GM18508 (cell line): ENCODE measurements at regions not wholly inside any gene's neighbourhood (a gene's known extent, or its start where the extent isn't known, plus 50 kb on each side); places are given as distances from the start of the nearest gene placed in this dataset.

Experiments used
- ATAC-seq: cut with Tn5 transposase; IDR thresholded peaks from one replicate; pipeline ENCODE4 v1.9.1; 2021; ENCODE audit warnings: moderate number of reproducible peaks; ENCODE audit not compliant: insufficient read depth, unreplicated experiment

GRCh38 chr7:13457790-13458189 lies 531.7 kb downstream of the ETV1 start:
- ATAC-seq = no peak

GRCh38 chr7:13466874-13467547 lies 522.5 kb downstream of the ETV1 start:
- no peak for ATAC-seq

DNA sequence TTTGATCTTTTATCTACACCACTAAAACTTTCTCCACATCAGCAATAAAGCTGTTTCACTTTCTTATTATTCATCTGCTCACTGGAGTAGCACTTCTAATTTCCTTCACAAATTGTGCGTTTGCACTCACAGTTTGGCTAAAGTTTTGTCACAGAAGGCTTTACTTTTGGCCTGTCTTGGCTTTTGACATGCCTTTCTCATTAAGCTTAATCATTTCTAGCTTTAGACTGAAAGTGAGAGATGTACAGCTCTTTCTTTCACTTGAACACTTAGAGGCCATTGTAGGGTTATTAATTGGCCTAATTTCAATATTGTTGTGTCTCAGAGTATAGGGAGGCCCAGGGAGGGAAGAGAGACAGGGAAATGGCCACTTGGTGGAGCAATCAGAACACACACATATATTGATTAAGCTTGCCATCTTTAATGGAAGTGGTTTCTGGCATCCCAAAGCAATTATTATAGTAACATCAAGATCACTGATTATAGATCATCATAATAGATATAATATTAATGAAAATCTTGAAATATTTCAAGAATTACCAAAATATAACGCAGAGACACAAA lies 512.5 kb downstream of the ETV1 start:
- ATAC-seq = no peak

DNA sequence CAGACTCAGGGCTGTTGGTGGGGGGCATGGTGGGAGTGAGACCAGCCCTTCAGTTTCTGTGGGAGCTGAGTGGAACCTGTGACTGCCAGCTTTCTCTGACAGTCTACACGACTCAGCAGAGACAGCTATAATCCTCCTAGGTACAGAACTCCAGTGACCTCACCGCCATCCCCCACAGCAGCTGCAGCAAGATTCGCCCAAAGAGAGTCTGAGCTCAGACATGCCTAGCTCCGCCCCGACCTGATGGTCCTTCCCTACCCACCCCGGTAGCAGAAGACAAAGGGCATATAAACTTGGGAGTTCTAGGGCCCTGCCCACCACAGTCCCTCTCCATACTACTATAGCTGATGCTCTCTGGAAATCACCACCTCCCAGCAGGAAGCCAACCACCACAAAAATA lies 500.1 kb downstream of the ETV1 start:
- no peak for ATAC-seq

- ATAC-seq = no peak
These were observed 492.5 kb downstream of the ETV1 start for GRCh38 chr7:13496976-13497375.

- no peak for ATAC-seq
These were observed 480.9 kb downstream of the ETV1 start for GRCh38 chr7:13508586-13508985.

DNA sequence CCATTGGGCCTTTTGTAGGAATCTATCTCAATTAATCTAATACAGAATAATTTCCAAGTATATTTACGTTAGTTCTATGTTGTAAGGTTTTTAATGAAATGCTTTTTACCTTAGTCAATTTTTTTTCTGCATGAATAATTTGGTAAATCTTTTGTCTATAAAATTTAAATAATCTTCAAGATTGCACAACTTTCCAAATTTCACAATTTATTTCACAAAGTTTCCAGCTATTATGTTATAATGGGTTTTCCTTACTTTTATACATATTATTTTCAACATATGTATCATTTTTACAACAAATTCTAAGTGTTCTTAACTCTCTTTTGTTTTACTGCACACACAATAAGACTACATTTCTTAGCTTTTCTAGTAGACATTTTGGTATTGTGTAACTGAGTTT lies 470.7 kb downstream of the ETV1 start:
- no peak for ATAC-seq

DNA sequence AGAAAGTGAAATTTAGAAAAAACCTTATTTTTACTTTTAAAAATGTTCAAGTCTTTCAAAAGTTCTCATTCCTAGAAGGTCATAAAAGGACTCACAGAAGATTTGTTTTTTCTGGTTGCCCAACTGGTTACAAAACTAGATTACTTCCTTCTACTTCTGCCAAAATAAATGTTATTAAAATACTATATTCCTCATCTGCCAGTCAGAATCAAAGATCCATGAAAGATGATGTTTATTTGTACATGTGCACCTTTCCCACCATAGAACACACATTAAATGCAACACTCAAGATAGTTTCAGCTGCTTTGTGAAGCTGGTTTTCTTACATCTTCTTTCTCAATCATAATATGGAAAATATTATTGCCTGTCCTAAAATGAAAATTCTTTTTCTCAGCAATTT lies 465.4 kb downstream of the ETV1 start:
- no peak for ATAC-seq

DNA sequence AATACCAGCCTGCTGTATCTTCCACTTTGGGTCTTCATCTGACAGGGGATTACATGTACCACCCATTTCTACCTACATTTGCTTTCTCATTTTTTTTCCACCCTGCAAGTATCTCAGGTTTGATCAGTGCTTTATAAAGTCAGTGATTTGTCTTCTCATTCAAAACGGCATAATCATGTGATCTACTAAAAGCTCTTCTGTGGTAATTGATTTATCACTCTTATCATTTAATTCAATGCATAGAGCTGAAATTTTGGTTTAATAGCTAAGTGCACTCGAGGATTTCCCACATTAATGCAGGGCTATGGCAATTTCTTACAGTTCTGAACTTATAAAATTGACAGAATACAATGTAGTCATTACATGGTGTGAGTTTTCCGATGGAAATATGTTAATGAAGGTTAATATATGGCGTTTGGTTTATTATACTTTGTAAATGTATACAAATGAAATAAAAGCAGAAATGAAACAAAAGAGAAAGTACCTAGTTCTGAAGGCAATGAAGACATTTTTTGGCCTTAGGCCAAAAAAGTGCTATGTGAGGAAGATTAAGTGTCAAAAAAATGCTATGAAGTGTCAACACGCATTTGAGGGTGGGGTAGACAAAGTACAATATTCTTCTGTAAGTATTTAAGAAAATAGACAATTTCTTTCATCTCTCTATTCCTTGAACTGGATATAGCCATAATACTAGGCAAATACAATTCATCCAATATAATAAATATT lies 457.3 kb downstream of the ETV1 start:
- no peak for ATAC-seq

DNA sequence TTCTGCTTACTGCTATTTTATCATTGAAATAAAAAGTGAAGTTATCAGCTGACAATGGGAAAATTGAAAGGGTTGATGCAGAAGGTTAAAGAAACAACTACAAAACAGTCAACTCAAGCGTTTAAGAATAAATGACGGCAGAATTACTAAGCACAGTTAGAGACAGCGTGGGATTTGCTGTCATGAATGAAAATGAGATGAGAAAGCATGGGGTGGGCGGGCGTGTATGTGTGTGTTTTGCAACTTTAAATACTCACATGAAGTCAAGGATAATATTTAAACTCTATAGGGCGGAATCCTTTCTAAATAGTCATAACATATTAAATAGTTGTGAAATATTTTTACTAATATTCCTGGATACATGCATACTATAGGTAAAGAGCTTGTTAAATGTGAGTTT lies 450.8 kb downstream of the ETV1 start:
- ATAC-seq = no peak

- no peak for ATAC-seq
These were observed 449.0 kb downstream of the ETV1 start for GRCh38 chr7:13540429-13540828.

DNA sequence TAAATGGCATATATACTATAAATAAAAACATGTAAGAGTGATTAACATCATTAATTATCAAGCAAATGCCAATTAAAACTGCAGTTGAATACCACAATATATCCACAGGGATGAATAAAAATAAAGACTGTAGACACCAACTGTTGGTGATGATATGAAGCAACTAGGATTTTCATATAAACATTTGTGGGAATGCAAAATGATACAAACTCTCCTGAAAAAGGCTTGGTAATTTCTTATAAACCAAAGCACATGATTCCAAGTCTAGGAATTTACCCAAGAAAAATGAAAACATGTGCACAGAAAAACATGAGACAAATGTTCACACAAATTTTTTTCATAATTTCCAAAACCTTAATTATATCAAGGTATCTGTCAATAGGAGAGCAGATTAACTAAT lies 448.1 kb downstream of the ETV1 start:
- no peak for ATAC-seq

GRCh38 chr7:13542451-13542850 lies 447.0 kb downstream of the ETV1 start:
- ATAC-seq = no peak

- no peak for ATAC-seq
These were observed 438.0 kb downstream of the ETV1 start for GRCh38 chr7:13551503-13551902.

GRCh38 chr7:13560441-13560840 lies 429.0 kb downstream of the ETV1 start:
- ATAC-seq = no peak

DNA sequence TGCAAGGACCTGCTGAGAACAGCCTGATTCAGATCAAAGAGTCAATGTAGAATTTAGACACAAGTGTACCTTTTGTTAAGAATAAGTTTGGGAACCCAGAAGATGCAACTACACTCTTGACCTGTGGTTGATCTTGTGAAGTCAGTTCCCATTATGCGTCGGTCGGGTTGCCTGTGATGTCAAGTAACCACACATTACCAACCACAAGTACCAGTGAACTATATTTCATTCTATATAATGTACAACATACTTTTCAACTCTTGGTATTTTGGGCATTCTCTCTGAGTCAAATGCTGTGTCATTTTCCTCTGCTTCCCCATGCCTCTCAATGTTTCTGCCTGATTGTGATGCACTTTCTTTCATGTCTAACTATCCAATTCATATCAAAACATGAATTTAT lies 426.2 kb downstream of the ETV1 start:
- ATAC-seq = no peak

GRCh38 chr7:13563680-13564079 lies 425.8 kb downstream of the ETV1 start:
- no peak for ATAC-seq

GRCh38 chr7:13577566-13578145 lies 411.8 kb downstream of the ETV1 start:
- ATAC-seq = no peak

- ATAC-seq = no peak
These were observed 411.2 kb downstream of the ETV1 start for GRCh38 chr7:13578294-13578693.

DNA sequence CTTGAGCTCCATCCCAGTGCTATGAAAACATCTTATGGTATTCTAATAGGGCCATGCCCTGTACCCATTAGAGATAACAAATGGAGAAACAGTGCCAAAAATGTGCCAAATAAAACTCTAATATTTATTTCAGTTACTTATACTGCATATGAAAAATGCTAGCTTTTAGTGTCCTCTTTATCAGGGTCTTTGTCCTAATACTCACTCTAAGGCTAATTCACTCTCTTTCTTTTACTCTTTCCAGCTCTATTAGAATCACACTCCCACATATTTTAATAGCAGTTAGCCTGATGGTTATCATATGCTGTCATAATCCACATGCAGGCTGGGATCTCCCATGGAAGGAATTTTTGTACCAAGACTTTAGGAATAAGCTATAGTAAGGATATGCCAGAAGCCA lies 408.4 kb downstream of the ETV1 start:
- ATAC-seq = no peak

DNA sequence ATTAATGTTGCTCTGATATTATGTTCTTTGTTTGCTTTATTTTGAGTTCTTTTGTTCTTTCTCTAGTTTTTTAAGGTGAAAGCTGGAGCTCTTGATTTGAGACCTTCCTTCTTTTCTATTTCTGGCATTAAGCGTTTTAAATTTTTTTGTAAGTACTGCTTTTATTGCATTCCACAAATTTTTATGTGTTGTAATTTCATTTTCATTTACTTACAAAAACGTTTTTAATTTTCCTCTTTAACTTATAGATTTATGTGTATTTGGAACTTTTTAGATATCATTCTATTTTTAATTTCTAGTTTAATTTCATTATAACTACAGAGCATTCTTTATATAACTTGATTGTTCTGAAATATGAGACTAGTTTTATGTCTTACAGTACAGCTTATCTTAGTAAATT lies 395.6 kb downstream of the ETV1 start:
- no peak for ATAC-seq
